OCI-LY3 (cell line): ENCODE measurements at regions not wholly inside any gene's neighbourhood (a gene's known extent, or its start where the extent isn't known, plus 50 kb on each side); places are given as distances from the start of the nearest gene placed in this dataset.

Source experiments
- EZH2phosphoT487 ChIP-seq: fragments of 200-600 bp; shearing (Covaris generic); IDR thresholded peaks from 2 replicates; pipeline ENCODE4 v1.6.1; 2018; ENCODE audit warnings: antibody characterized with exemption, mixed run types, low read depth
- TF ChIP-seq, protein P1 (sequence below): fragments of 200-600, 300-600 bp; sonication (generic); IDR thresholded peaks from 2 replicates; pipeline ENCODE4 v1.5.1; 2014; ENCODE audit warnings: antibody characterized with exemption, low read length, low read depth

DNA sequence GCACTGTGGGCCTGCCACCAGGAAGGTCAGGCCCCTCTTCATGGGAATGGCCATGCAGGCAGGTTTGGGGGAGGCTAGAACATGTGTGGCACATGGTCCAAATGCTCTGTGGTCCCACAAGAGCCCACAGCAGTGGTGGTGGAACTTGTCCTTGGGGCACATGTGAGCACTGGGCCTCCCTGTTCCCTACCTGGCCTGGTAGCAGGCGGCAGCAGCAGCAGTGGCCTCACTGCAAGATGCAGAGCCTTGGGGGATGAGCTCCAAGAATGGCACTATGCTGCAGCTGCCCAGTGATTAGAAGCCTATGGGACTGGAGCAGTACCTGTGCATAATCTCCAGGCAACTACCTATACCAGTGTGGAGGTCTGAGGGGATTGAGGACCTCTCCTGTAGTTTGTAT lies 197.0 kb upstream of the DCAF8L1 start:
- TF ChIP-seq, protein P1, sequence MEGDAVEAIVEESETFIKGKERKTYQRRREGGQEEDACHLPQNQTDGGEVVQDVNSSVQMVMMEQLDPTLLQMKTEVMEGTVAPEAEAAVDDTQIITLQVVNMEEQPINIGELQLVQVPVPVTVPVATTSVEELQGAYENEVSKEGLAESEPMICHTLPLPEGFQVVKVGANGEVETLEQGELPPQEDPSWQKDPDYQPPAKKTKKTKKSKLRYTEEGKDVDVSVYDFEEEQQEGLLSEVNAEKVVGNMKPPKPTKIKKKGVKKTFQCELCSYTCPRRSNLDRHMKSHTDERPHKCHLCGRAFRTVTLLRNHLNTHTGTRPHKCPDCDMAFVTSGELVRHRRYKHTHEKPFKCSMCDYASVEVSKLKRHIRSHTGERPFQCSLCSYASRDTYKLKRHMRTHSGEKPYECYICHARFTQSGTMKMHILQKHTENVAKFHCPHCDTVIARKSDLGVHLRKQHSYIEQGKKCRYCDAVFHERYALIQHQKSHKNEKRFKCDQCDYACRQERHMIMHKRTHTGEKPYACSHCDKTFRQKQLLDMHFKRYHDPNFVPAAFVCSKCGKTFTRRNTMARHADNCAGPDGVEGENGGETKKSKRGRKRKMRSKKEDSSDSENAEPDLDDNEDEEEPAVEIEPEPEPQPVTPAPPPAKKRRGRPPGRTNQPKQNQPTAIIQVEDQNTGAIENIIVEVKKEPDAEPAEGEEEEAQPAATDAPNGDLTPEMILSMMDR, result no peak
- TF ChIP-seq EZH2phosphoT487, result no peak
